ENCODE measurements at regions not wholly inside any gene's neighbourhood (a gene's known extent, or its start where the extent isn't known, plus 50 kb on each side); places are given as distances from the start of the nearest gene placed in this dataset.

- Histone ChIP-seq H3K79me1 (ENCODE audit: low read length) (no peaks in the 10 kb centered on the region), H2AFZ (ENCODE audit: insufficient read depth, low read length, poor library complexity) (no peak overlapping the region), H3K27me3 (ENCODE audit: insufficient read depth, low read length) (no peaks in the 10 kb centered on the region), H3K36me3 (ENCODE audit: control insufficient read depth in 1 of 2, insufficient read depth in 2 of 2, low read length in 2 of 2) (no peaks in the 10 kb centered on the region), H2AK5ac (ENCODE audit: low read length) (no peak overlapping the region), H3K4me3 (ENCODE audit: low read depth, low read length) (no peak overlapping the region), H3K23ac (ENCODE audit: low read length) (no peak overlapping the region), H4K12ac (ENCODE audit: low read depth, low read length) (no peak overlapping the region), H2BK12ac (ENCODE audit: low read length) (no peak overlapping the region), H3K18ac (ENCODE audit: low read length) (no peak overlapping the region), H3K14ac (ENCODE audit: low read length) (no peak overlapping the region), H2BK5ac (ENCODE audit: low read depth, low read length, poor library complexity) (no peak overlapping the region), H3K9me3 (ENCODE audit: insufficient read depth, low read depth, low read length) (no peaks in the 10 kb centered on the region), H3K4ac (ENCODE audit: low read depth, low read length) (no peak overlapping the region), H3K79me2 (ENCODE audit: control insufficient read depth, insufficient read depth, low read length, poor library complexity) (no peaks in the 10 kb centered on the region), H3K9ac (ENCODE audit: low read length) (no peak overlapping the region), H4K8ac (ENCODE audit: low read depth, low read length) (no peak overlapping the region), H3K4me1 (ENCODE audit: control insufficient read depth in 1 of 2, insufficient read depth in 2 of 2, low read length in 2 of 2) (no peaks in the 10 kb centered on the region), H3K4me2 (ENCODE audit: low read length) (no peak overlapping the region), H4K91ac (ENCODE audit: low read depth, low read length) (no peak overlapping the region), H3K27ac (ENCODE audit: low read depth, low read length) (no peak overlapping the region), H2BK120ac (ENCODE audit: insufficient read depth, low read length, poor library complexity) (no peak overlapping the region)
- no peak for DNase-seq
- no CpG with 5 or more reads among the region's 4 CpGs for WGBS (ENCODE audit: extremely low coverage, insufficient coverage, insufficient read length)
These were observed 1359.3 kb upstream of the MIR17HG start for GRCh38 chr13:89988206-89988605.

DNA sequence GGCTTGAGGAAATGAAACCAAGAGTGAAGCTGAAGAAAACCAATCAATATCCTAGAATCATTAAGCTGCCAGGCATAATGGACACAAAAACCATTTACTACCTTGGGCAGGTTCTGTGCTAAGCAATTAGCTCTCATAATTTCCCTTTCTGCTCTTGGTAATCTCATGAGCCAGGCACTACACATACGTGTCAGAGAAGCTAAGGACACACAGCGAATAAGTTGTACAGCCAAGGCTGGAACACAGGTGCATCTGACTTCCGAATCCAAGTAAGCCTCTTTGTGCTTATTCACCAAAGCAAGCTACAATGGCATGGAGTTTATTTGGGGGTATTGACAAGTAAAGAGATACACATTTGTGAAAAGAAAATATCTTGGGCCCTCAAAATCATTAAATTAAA is 1343.9 kb upstream of the MIR17HG start:
- Histone ChIP-seq H3K79me1 (ENCODE audit: low read length) (no peaks in the 10 kb centered on the region), H3K27ac (ENCODE audit: low read depth, low read length) (no peak overlapping the region), H3K4me1 (ENCODE audit: control insufficient read depth in 1 of 2, insufficient read depth in 2 of 2, low read length in 2 of 2) (no peaks in the 10 kb centered on the region), H3K14ac (ENCODE audit: low read length) (no peak overlapping the region), H3K4me3 (ENCODE audit: low read depth, low read length) (no peak overlapping the region), H2BK120ac (ENCODE audit: insufficient read depth, low read length, poor library complexity) (no peak overlapping the region), H2BK5ac (ENCODE audit: low read depth, low read length, poor library complexity) (no peak overlapping the region), H2BK12ac (ENCODE audit: low read length) (no peak overlapping the region), H3K18ac (ENCODE audit: low read length) (no peak overlapping the region), H3K9me3 (ENCODE audit: insufficient read depth, low read depth, low read length) (no peaks in the 10 kb centered on the region), H4K8ac (ENCODE audit: low read depth, low read length) (no peak overlapping the region), H3K9ac (ENCODE audit: low read length) (no peak overlapping the region), H2AK5ac (ENCODE audit: low read length) (no peak overlapping the region), H3K23ac (ENCODE audit: low read length) (no peak overlapping the region), H3K36me3 (ENCODE audit: control insufficient read depth in 1 of 2, insufficient read depth in 2 of 2, low read length in 2 of 2) (no peaks in the 10 kb centered on the region), H4K91ac (ENCODE audit: low read depth, low read length) (no peak overlapping the region), H3K4ac (ENCODE audit: low read depth, low read length) (no peak overlapping the region), H4K12ac (ENCODE audit: low read depth, low read length) (no peak overlapping the region), H3K4me2 (ENCODE audit: low read length) (no peak overlapping the region), H3K79me2 (ENCODE audit: control insufficient read depth, insufficient read depth, low read length, poor library complexity) (no peaks in the 10 kb centered on the region), H2AFZ (ENCODE audit: insufficient read depth, low read length, poor library complexity) (no peak overlapping the region), H3K27me3 (ENCODE audit: insufficient read depth, low read length) (no peaks in the 10 kb centered on the region)
- DNase-seq, result no peak
- no CpG with 5 or more reads among the region's 3 CpGs for WGBS (ENCODE audit: extremely low coverage, insufficient coverage, insufficient read length)

DNA sequence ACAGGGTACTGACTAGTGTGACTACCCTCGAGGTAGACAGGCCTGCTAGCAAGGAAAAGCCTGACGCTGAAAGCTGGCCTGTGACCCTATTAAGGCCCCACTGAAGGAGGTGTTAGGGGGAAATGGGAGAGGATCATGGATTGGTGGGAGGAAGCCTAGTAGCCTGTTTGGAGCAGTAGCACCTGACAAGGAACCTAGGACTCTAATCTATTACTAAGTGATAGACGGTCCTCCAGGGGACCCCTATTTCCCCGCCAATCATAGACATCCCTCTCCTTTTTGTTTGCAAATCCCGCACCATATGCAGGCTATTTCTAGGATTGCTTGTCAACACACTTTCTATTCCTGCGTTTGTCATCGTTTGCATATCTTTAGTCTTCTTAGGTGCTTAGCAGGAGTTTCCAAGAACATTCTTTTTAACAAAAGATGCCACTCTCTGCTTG is 1338.8 kb upstream of the MIR17HG start:
- Histone ChIP-seq H4K8ac (ENCODE audit: low read depth, low read length) (no peak overlapping the region), H3K18ac (ENCODE audit: low read length) (no peak overlapping the region), H3K4me3 (ENCODE audit: low read depth, low read length) (no peak overlapping the region), H3K23ac (ENCODE audit: low read length) (no peak overlapping the region), H3K4me1 (ENCODE audit: control insufficient read depth in 1 of 2, insufficient read depth in 2 of 2, low read length in 2 of 2) (no peaks in the 10 kb centered on the region), H3K9me3 (ENCODE audit: insufficient read depth, low read depth, low read length) (no peaks in the 10 kb centered on the region), H3K27me3 (ENCODE audit: insufficient read depth, low read length) (no peaks in the 10 kb centered on the region), H2BK120ac (ENCODE audit: insufficient read depth, low read length, poor library complexity) (no peak overlapping the region), H3K14ac (ENCODE audit: low read length) (no peak overlapping the region), H2BK5ac (ENCODE audit: low read depth, low read length, poor library complexity) (no peak overlapping the region), H3K9ac (ENCODE audit: low read length) (no peak overlapping the region), H4K12ac (ENCODE audit: low read depth, low read length) (no peak overlapping the region), H3K4ac (ENCODE audit: low read depth, low read length) (no peak overlapping the region), H3K79me2 (ENCODE audit: control insufficient read depth, insufficient read depth, low read length, poor library complexity) (no peaks in the 10 kb centered on the region), H3K79me1 (ENCODE audit: low read length) (no peaks in the 10 kb centered on the region), H2AK5ac (ENCODE audit: low read length) (no peak overlapping the region), H2BK12ac (ENCODE audit: low read length) (no peak overlapping the region), H3K36me3 (ENCODE audit: control insufficient read depth in 1 of 2, insufficient read depth in 2 of 2, low read length in 2 of 2) (no peaks in the 10 kb centered on the region), H2AFZ (ENCODE audit: insufficient read depth, low read length, poor library complexity) (no peak overlapping the region), H3K27ac (ENCODE audit: low read depth, low read length) (no peak overlapping the region), H3K4me2 (ENCODE audit: low read length) (no peak overlapping the region), H4K91ac (ENCODE audit: low read depth, low read length) (no peak overlapping the region)
- no peak for DNase-seq
- no CpG with 5 or more reads among the region's 7 CpGs for WGBS (ENCODE audit: extremely low coverage, insufficient coverage, insufficient read length)

DNA sequence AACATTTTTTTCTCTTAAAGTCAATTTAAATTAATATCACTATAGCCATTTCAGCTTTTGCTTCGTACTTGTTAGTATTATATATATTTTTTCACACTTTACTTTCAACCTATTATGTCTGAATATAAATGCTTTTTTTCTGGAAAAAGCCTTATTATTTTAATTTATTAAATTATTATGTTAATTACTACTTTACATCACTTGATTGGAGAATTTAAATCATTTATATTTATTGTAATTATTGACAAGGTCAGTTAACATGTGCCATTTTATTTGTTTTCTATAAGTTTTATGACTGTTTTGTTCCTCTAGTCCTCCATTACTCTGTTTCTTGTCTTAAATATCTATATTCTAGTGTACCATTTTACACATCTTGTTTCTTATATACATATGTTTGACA is 1333.4 kb upstream of the MIR17HG start:
- Histone ChIP-seq H3K18ac (ENCODE audit: low read length) (no peak overlapping the region), H3K9me3 (ENCODE audit: insufficient read depth, low read depth, low read length) (no peaks in the 10 kb centered on the region), H3K14ac (ENCODE audit: low read length) (no peak overlapping the region), H2BK12ac (ENCODE audit: low read length) (no peak overlapping the region), H2BK5ac (ENCODE audit: low read depth, low read length, poor library complexity) (no peak overlapping the region), H2BK120ac (ENCODE audit: insufficient read depth, low read length, poor library complexity) (no peak overlapping the region), H3K27me3 (ENCODE audit: insufficient read depth, low read length) (no peaks in the 10 kb centered on the region), H3K4ac (ENCODE audit: low read depth, low read length) (no peak overlapping the region), H4K91ac (ENCODE audit: low read depth, low read length) (no peak overlapping the region), H3K79me1 (ENCODE audit: low read length) (no peaks in the 10 kb centered on the region), H3K79me2 (ENCODE audit: control insufficient read depth, insufficient read depth, low read length, poor library complexity) (no peaks in the 10 kb centered on the region), H3K9ac (ENCODE audit: low read length) (no peak overlapping the region), H3K23ac (ENCODE audit: low read length) (no peak overlapping the region), H2AFZ (ENCODE audit: insufficient read depth, low read length, poor library complexity) (no peak overlapping the region), H4K8ac (ENCODE audit: low read depth, low read length) (no peak overlapping the region), H3K4me1 (ENCODE audit: control insufficient read depth in 1 of 2, insufficient read depth in 2 of 2, low read length in 2 of 2) (no peaks in the 10 kb centered on the region), H3K4me2 (ENCODE audit: low read length) (no peak overlapping the region), H2AK5ac (ENCODE audit: low read length) (no peak overlapping the region), H3K36me3 (ENCODE audit: control insufficient read depth in 1 of 2, insufficient read depth in 2 of 2, low read length in 2 of 2) (no peaks in the 10 kb centered on the region), H3K27ac (ENCODE audit: low read depth, low read length) (no peak overlapping the region), H4K12ac (ENCODE audit: low read depth, low read length) (no peak overlapping the region), H3K4me3 (ENCODE audit: low read depth, low read length) (no peak overlapping the region)
- WGBS (ENCODE audit: extremely low coverage, insufficient coverage, insufficient read length), result no CpG with 5 or more reads among the region's 1 CpG
- DNase-seq, result no peak

Data from trophoblast cell (in vitro differentiated cells and primary cell).